GM18870 (cell line): ENCODE measurements at regions not wholly inside any gene's neighbourhood (a gene's known extent, or its start where the extent isn't known, plus 50 kb on each side); places are given as distances from the start of the nearest gene placed in this dataset.
"Not testable (repeated sequence)": the region's sequence is repeated elsewhere in the genome, so short reads cannot be mapped to it uniquely, and the experiment has no call there.

Experiments
- ATAC-seq: cut with Tn5 transposase; IDR thresholded peaks from one replicate; pipeline ENCODE4 v1.9.1; 2021; ENCODE audit warnings: moderate library complexity; ENCODE audit not compliant: unreplicated experiment

- no peak for ATAC-seq
Observed at GRCh38 chr2:155913356-155913755, 419.2 kb downstream of the NR4A2 start.

- ATAC-seq, result no peak
Observed at GRCh38 chr2:155908567-155908966, 424.0 kb downstream of the NR4A2 start.

- ATAC-seq, result no peak
Observed at GRCh38 chr2:155907211-155907610, 425.3 kb downstream of the NR4A2 start.

GRCh38 chr2:155905657-155906056 is 426.9 kb downstream of the NR4A2 start:
- ATAC-seq, result no peak

GRCh38 chr2:155904720-155905119 is 427.8 kb downstream of the NR4A2 start:
- no peak for ATAC-seq

- no peak for ATAC-seq
Observed at GRCh38 chr2:155902635-155903034, 429.9 kb downstream of the NR4A2 start.

- no peak for ATAC-seq
Observed at GRCh38 chr2:155895016-155895415, 437.5 kb downstream of the NR4A2 start.

- not testable (repeated sequence) for ATAC-seq
Observed at GRCh38 chr2:155880382-155880781, 452.1 kb downstream of the NR4A2 start.

- not testable (repeated sequence) for ATAC-seq
Observed at GRCh38 chr2:155879900-155880299, 452.6 kb downstream of the NR4A2 start.

GRCh38 chr2:155872396-155872795 is 460.1 kb downstream of the NR4A2 start:
- ATAC-seq, result no peak

- ATAC-seq, result no peak
Observed at GRCh38 chr2:155871940-155872339, 460.6 kb downstream of the NR4A2 start.

- no peak for ATAC-seq
Observed at GRCh38 chr2:155867564-155867963, 465.0 kb downstream of the NR4A2 start.

GRCh38 chr2:155866477-155866876 is 466.0 kb downstream of the NR4A2 start:
- no peak for ATAC-seq

GRCh38 chr2:155852156-155852555 is 480.4 kb downstream of the NR4A2 start:
- no peak for ATAC-seq

- ATAC-seq, result no peak
Observed at GRCh38 chr2:155846259-155846658, 486.3 kb downstream of the NR4A2 start.

GRCh38 chr2:155844461-155844860 is 488.1 kb downstream of the NR4A2 start:
- no peak for ATAC-seq

- no peak for ATAC-seq
Observed at GRCh38 chr2:155842103-155842502, 490.4 kb downstream of the NR4A2 start.

GRCh38 chr2:155841442-155841841 is 491.1 kb downstream of the NR4A2 start:
- no peak for ATAC-seq

GRCh38 chr2:155840661-155841060 is 491.9 kb downstream of the NR4A2 start:
- no peak for ATAC-seq

- ATAC-seq, result no peak
Observed at GRCh38 chr2:155839991-155840390, 492.5 kb downstream of the NR4A2 start.

GRCh38 chr2:155839436-155839835 is 493.1 kb downstream of the NR4A2 start:
- ATAC-seq, result no peak

- ATAC-seq, result no peak
Observed at GRCh38 chr2:155836439-155836838, 496.1 kb downstream of the NR4A2 start.

GRCh38 chr2:155830817-155831579 is 501.5 kb downstream of the NR4A2 start:
- no peak for ATAC-seq
